ENCODE measurements at regions not wholly inside any gene's neighbourhood (a gene's known extent, or its start where the extent isn't known, plus 50 kb on each side); places are given as distances from the start of the nearest gene placed in this dataset.
"Not testable (repeated sequence)": the region's sequence is repeated elsewhere in the genome, so short reads cannot be mapped to it uniquely, and the experiment has no call there.

DNA sequence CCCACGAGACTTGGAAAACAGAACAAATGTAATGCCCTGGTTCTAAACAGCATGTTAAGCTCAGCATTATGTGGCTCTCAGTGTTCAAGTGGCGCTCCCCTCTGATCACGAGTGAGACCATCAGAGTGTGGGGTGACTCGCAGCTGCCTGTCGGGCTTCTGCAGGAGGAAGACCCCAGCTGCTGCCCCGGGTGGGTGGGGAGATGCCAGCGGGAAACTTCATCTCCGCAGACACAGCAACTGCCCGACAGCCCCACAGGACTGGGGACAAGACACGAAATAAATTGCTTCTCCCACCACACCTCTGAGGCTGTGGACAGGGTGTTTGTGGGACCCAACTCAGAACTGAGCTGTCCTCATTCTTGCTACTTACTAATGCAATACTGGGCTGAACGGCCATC lies 126.3 kb upstream of the KIF5B start:
- TF ChIP-seq ZNF8 (CRISPR knock-in tag; IDR thresholded peaks at IDR 0.05) (no peak), POU6F1 (CRISPR knock-in tag; IDR thresholded peaks at IDR 0.05; ENCODE audit: borderline replicate concordance, low read depth) (no peak), CSDC2 (CRISPR knock-in tag; IDR thresholded peaks at IDR 0.05) (no peak), ARNTL (CRISPR knock-in tag; IDR thresholded peaks at IDR 0.05; ENCODE audit: borderline replicate concordance, low read depth) (no peak), BACH2 (CRISPR knock-in tag; IDR thresholded peaks at IDR 0.05; ENCODE audit: borderline replicate concordance) (no peak), ZFP3 (CRISPR knock-in tag; IDR thresholded peaks at IDR 0.05) (no peak), CSRNP3 (CRISPR knock-in tag; IDR thresholded peaks at IDR 0.05) (no peak), OSR1 (CRISPR knock-in tag; IDR thresholded peaks at IDR 0.05) (no peak), ZNF70 (CRISPR knock-in tag; IDR thresholded peaks at IDR 0.05) (no peak), ZNF565 (CRISPR knock-in tag; conservative IDR thresholded peaks at IDR 0.05; ENCODE audit: low read depth) (no peak), ZFP30 (CRISPR knock-in tag; IDR thresholded peaks at IDR 0.05) (no peak), GLIS3 (CRISPR knock-in tag; IDR thresholded peaks at IDR 0.05) (no peak), TOX (CRISPR knock-in tag; IDR thresholded peaks at IDR 0.05; ENCODE audit: borderline replicate concordance) (no peak), PATZ1 (CRISPR knock-in tag; IDR thresholded peaks at IDR 0.05; ENCODE audit: borderline replicate concordance) (no peak), ZC3H10 (CRISPR knock-in tag; IDR thresholded peaks at IDR 0.05) (no peak), RARB (CRISPR knock-in tag; IDR thresholded peaks at IDR 0.05) (no peak), PPARA (CRISPR knock-in tag; IDR thresholded peaks at IDR 0.05; ENCODE audit: borderline replicate concordance) (no peak), ISL1 (CRISPR knock-in tag; IDR thresholded peaks at IDR 0.05) (no peak)
- TF ChIP-seq, protein P1, sequence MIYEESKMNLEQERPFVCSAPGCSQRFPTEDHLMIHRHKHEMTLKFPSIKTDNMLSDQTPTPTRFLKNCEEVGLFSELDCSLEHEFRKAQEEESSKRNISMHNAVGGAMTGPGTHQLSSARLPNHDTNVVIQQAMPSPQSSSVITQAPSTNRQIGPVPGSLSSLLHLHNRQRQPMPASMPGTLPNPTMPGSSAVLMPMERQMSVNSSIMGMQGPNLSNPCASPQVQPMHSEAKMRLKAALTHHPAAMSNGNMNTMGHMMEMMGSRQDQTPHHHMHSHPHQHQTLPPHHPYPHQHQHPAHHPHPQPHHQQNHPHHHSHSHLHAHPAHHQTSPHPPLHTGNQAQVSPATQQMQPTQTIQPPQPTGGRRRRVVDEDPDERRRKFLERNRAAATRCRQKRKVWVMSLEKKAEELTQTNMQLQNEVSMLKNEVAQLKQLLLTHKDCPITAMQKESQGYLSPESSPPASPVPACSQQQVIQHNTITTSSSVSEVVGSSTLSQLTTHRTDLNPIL (CRISPR knock-in tag; IDR thresholded peaks at IDR 0.05; ENCODE audit: low read depth) = no peak
- no peak for ATAC-seq

DNA sequence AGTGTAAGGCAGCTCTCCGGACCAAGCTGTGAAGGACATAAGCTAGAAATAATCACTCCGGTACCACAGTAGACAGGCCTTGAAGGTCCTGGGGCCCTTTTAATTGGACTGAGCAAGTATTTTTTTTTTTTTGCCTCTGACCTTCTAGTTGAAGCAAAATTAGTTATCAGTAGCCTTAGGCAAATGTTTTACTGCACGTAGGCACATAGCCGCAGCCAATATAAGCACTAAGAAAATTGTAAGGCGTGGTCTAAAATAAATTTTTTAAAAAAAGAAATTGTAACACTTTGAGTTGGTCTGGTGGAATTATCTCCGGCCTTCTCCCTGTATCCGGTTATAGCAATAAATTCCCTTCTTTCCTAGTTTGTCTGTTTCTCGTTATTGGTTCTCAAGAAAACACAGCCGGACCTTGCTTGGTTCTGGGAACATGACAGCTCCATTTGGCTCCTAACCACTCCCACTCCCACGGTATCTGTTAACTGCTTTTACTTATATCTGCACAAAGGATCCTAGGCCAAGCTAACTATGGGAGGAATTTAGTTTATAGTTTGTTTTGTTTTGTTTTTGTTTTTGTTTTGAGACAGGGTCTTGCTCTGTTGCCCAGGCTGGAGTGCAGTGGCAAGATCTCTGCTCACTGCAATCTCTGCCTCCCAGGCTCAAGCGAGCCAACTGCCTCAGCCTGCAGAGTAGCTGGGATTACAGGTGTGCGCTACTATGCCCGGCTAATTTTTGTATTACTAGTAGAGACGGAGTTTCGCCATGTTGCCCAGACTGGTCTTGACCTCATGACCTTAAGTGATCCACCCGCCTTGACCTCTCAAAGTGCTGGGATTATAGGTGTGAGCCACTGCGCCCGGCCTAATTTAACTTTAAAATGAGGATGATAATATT lies 124.4 kb upstream of the KIF5B start:
- TF ChIP-seq PPARA (CRISPR knock-in tag; IDR thresholded peaks at IDR 0.05; ENCODE audit: borderline replicate concordance) = no peak
- no peak for TF ChIP-seq ESRRG (CRISPR knock-in tag; IDR thresholded peaks at IDR 0.05)
- TF ChIP-seq BACH2 (CRISPR knock-in tag; IDR thresholded peaks at IDR 0.05; ENCODE audit: borderline replicate concordance) = no peak
- no peak for TF ChIP-seq TSHZ2 (CRISPR knock-in tag; IDR thresholded peaks at IDR 0.05)
- ATAC-seq = no peak

GRCh38 chr10:32179836-32180235 lies 123.6 kb upstream of the KIF5B start:
- ATAC-seq = no peak
- no peak for TF ChIP-seq PATZ1 (CRISPR knock-in tag; IDR thresholded peaks at IDR 0.05; ENCODE audit: borderline replicate concordance)
- TF ChIP-seq ZC3H10 (CRISPR knock-in tag; IDR thresholded peaks at IDR 0.05) = no peak
- TF ChIP-seq, protein P1 (CRISPR knock-in tag; IDR thresholded peaks at IDR 0.05; ENCODE audit: low read depth) = no peak
- TF ChIP-seq ISL1 (CRISPR knock-in tag; IDR thresholded peaks at IDR 0.05) = no peak
- TF ChIP-seq ZNF70 (CRISPR knock-in tag; IDR thresholded peaks at IDR 0.05) = no peak

DNA sequence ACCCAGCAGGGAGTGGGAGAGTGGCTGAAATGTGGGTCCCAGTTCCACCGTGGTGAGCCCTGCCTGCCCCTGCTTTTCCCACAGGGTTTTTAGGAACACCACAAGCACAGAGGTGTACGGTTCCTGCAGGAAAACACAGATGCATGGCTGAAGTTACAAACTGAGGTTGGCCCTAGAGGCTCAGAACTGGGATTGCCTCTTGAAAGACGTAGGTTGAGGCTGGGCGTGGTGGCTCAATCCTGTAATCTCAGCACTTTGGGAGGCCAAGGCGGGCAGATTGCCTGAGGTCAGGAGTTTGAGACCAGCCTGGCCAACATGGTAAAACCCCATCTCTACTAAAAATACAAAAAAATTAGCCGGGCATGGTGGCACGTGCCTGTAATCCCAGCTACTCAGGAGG lies 121.4 kb upstream of the KIF5B start:
- not testable (repeated sequence) for ATAC-seq

Measured in SK-N-SH treated with all-trans-retinoic acid at 6 μM for 48 hours (cell line).